Naive thymus-derived CD8-positive, alpha-beta T cell (primary cell): ENCODE measurements at regions not wholly inside any gene's neighbourhood (a gene's known extent, or its start where the extent isn't known, plus 50 kb on each side); places are given as distances from the start of the nearest gene placed in this dataset.

Experiments used
- ATAC-seq, 2 donors: fragments of 150-1000 bp; cut with Tn5 transposase in 1 of 2; sonication (Bioruptor Pico), chemical (Tn5 transposase) in 1 of 2; 1 replicate in 1 of 2; 2 replicates in 1 of 2; pipeline ENCODE4 v1.10.0; 2021; ENCODE audit warnings: mild to moderate bottlenecking in 2 of 2, moderate library complexity in 2 of 2
- POLR2A ChIA-PET: fragments of 350-600 bp; sonication (Branson Sonifier 250); formaldehyde crosslinking; loops from one replicate; lab custom pipeline; 2021; ENCODE audit warnings: antibody characterized with exemption; lab: Charles Lee
- DNase-seq, 10 donors: peaks; one replicate each; pipeline versions ENCODE4 v3.0.0 to v3.0.0-alpha.2; 2020 to 2022
- H3K27ac Mint-ChIP-seq, 10 donors: one replicate each; pipeline ENCODE4 v1.8.0; 2020 to 2022; ENCODE audit warnings: mild to moderate bottlenecking in 10 of 10, mixed read lengths in 10 of 10, moderate library complexity in 4 of 10, inconsistent platforms in 1 of 10
- H3K27me3 Mint-ChIP-seq, 5 donors: one replicate each; pipeline ENCODE4 v1.8.0; 2021 to 2022; ENCODE audit warnings: mixed read lengths in 5 of 5
- H3K36me3 Mint-ChIP-seq, 3 donors: one replicate each; pipeline ENCODE4 v1.8.0; 2020 to 2022; ENCODE audit warnings: mixed read lengths in 3 of 3, mild to moderate bottlenecking in 2 of 3, inconsistent platforms in 1 of 3
- H3K4me1 Mint-ChIP-seq, 4 donors: one replicate each; pipeline ENCODE4 v1.8.0; 2021 to 2022; ENCODE audit warnings: mixed read lengths in 4 of 4
- H3K4me3 Mint-ChIP-seq, 10 donors: one replicate each; pipeline ENCODE4 v1.8.0; 2020 to 2022; ENCODE audit warnings: mild to moderate bottlenecking in 10 of 10, mixed read lengths in 10 of 10, moderate library complexity in 6 of 10, inconsistent platforms in 1 of 10
- H3K9me3 Mint-ChIP-seq, 9 donors: one replicate each; pipeline ENCODE4 v1.8.0; 2020 to 2022; ENCODE audit warnings: mixed read lengths in 9 of 9, mild to moderate bottlenecking in 3 of 9, inconsistent platforms in 1 of 9, moderate library complexity in 1 of 9

- Mint-ChIP-seq H3K9me3 (peaks cover 0 to 11% (median 2%) of the 10 kb centered on the region in 9 donors), H3K27me3 (no peaks in the 10 kb centered on the region), H3K4me1 (no peaks in the 10 kb centered on the region), H3K36me3 (no peaks in the 10 kb centered on the region), H3K27ac (no peak overlapping the region), H3K4me3 (no peak overlapping the region)
- POLR2A ChIA-PET: no interaction called here
- DNase-seq (no peak), ATAC-seq (no peak)
These were observed 595.1 kb upstream of the ZP4 start for GRCh38 chr1:238485912-238486209.

- no peak for DNase-seq
- no peaks in the 10 kb centered on the region for H3K36me3 Mint-ChIP-seq
- no peak overlapping the region for H3K27ac Mint-ChIP-seq
- H3K27me3 Mint-ChIP-seq: no peaks in the 10 kb centered on the region
- ATAC-seq: no peak
- H3K4me3 Mint-ChIP-seq: no peak overlapping the region
- POLR2A ChIA-PET: no interaction called here
- H3K4me1 Mint-ChIP-seq: no peaks in the 10 kb centered on the region
- H3K9me3 Mint-ChIP-seq: peaks cover 0 to 11% (median 2%) of the 10 kb centered on the region in 9 donors
These were observed 594.6 kb upstream of the ZP4 start for GRCh38 chr1:238485057-238485911.

- Mint-ChIP-seq H3K9me3 (peaks cover 0 to 11% (median 2%) of the 10 kb centered on the region in 9 donors), H3K27ac (no peak overlapping the region), H3K4me1 (no peaks in the 10 kb centered on the region), H3K4me3 (no peak overlapping the region), H3K36me3 (no peaks in the 10 kb centered on the region), H3K27me3 (no peaks in the 10 kb centered on the region)
- POLR2A ChIA-PET: no interaction called here
- ATAC-seq (no peak), DNase-seq (no peak)
These were observed 593.4 kb upstream of the ZP4 start for GRCh38 chr1:238484121-238484520.

- H3K36me3 Mint-ChIP-seq: no peaks in the 10 kb centered on the region
- DNase-seq: no peak
- POLR2A ChIA-PET: no interaction called here
- H3K9me3 Mint-ChIP-seq: peaks cover 0 to 9% (median 0%) of the 10 kb centered on the region in 9 donors
- H3K4me3 Mint-ChIP-seq: no peak overlapping the region
- H3K4me1 Mint-ChIP-seq: no peaks in the 10 kb centered on the region
- H3K27ac Mint-ChIP-seq: no peak overlapping the region
- no peaks in the 10 kb centered on the region for H3K27me3 Mint-ChIP-seq
- ATAC-seq: no peak
These were observed 586.1 kb upstream of the ZP4 start for GRCh38 chr1:238476841-238477240.

GRCh38 chr1:238475712-238476111 is 585.0 kb upstream of the ZP4 start:
- Mint-ChIP-seq H3K9me3 (peaks cover 0 to 7% (median under 1%) of the 10 kb centered on the region in 9 donors), H3K27me3 (no peaks in the 10 kb centered on the region), H3K4me1 (no peaks in the 10 kb centered on the region), H3K4me3 (no peak overlapping the region), H3K36me3 (no peaks in the 10 kb centered on the region), H3K27ac (no peak overlapping the region)
- no peak for ATAC-seq
- POLR2A ChIA-PET: no interaction called here
- DNase-seq: no peak

GRCh38 chr1:238474263-238474662 is 583.5 kb upstream of the ZP4 start:
- Mint-ChIP-seq H3K27ac (no peak overlapping the region), H3K36me3 (no peaks in the 10 kb centered on the region), H3K4me1 (no peaks in the 10 kb centered on the region), H3K9me3 (peaks cover 0 to 7% (median 1%) of the 10 kb centered on the region in 9 donors), H3K4me3 (no peak overlapping the region), H3K27me3 (no peaks in the 10 kb centered on the region)
- ATAC-seq (no peak), DNase-seq (no peak)
- POLR2A ChIA-PET: no interaction called here

- H3K36me3 Mint-ChIP-seq: no peaks in the 10 kb centered on the region
- no peak overlapping the region for H3K27ac Mint-ChIP-seq
- H3K4me1 Mint-ChIP-seq: no peaks in the 10 kb centered on the region
- ATAC-seq (no peak), DNase-seq (no peak)
- H3K9me3 Mint-ChIP-seq: peaks cover 2 to 24% (median 7%) of the 10 kb centered on the region in 9 donors
- POLR2A ChIA-PET: no interaction called here
- no peak overlapping the region for H3K4me3 Mint-ChIP-seq
- no peaks in the 10 kb centered on the region for H3K27me3 Mint-ChIP-seq
These were observed 578.5 kb upstream of the ZP4 start for GRCh38 chr1:238469146-238469631.

GRCh38 chr1:238468068-238468467 is 577.3 kb upstream of the ZP4 start:
- POLR2A ChIA-PET: no interaction called here
- Mint-ChIP-seq H3K27me3 (no peaks in the 10 kb centered on the region), H3K4me3 (no peak overlapping the region), H3K27ac (no peak overlapping the region), H3K36me3 (no peaks in the 10 kb centered on the region), H3K4me1 (no peaks in the 10 kb centered on the region), H3K9me3 (peaks cover 5 to 30% (median 13%) of the 10 kb centered on the region in 9 donors)
- ATAC-seq: no peak
- no peak for DNase-seq

- POLR2A ChIA-PET: no interaction called here
- no peak for DNase-seq
- H3K9me3 Mint-ChIP-seq: peaks cover 7 to 30% (median 15%) of the 10 kb centered on the region in 9 donors
- no peak overlapping the region for H3K4me3 Mint-ChIP-seq
- ATAC-seq: no peak
- no peak overlapping the region for H3K27ac Mint-ChIP-seq
- no peaks in the 10 kb centered on the region for H3K27me3 Mint-ChIP-seq
- no peaks in the 10 kb centered on the region for H3K4me1 Mint-ChIP-seq
- no peaks in the 10 kb centered on the region for H3K36me3 Mint-ChIP-seq
These were observed 575.7 kb upstream of the ZP4 start for GRCh38 chr1:238466459-238466858.

GRCh38 chr1:238465449-238465848 is 574.7 kb upstream of the ZP4 start:
- POLR2A ChIA-PET: no interaction called here
- DNase-seq: no peak
- no peaks in the 10 kb centered on the region for H3K36me3 Mint-ChIP-seq

GRCh38 chr1:238458899-238459298 is 568.2 kb upstream of the ZP4 start:
- no peak for ATAC-seq
- no peak overlapping the region for H3K4me3 Mint-ChIP-seq
- H3K9me3 Mint-ChIP-seq: peaks cover 0 to 14% (median 8%) of the 10 kb centered on the region in 9 donors
- H3K27me3 Mint-ChIP-seq: no peaks in the 10 kb centered on the region
- no peaks in the 10 kb centered on the region for H3K4me1 Mint-ChIP-seq
- POLR2A ChIA-PET: no interaction called here
- DNase-seq: no peak
- H3K27ac Mint-ChIP-seq: no peak overlapping the region
- H3K36me3 Mint-ChIP-seq: no peaks in the 10 kb centered on the region

More at GRCh38 chr1:238465449-238465848, 574.7 kb upstream of the ZP4 start:
- Mint-ChIP-seq H3K4me3 (no peak overlapping the region), H3K27me3 (no peaks in the 10 kb centered on the region), H3K27ac (no peak overlapping the region), H3K9me3 (peaks cover 5 to 30% (median 15%) of the 10 kb centered on the region in 9 donors), H3K4me1 (no peaks in the 10 kb centered on the region)
- ATAC-seq: no peak

GRCh38 chr1:238457610-238458009 is 566.9 kb upstream of the ZP4 start:
- no peak overlapping the region for H3K27ac Mint-ChIP-seq
- POLR2A ChIA-PET: no interaction called here
- H3K4me1 Mint-ChIP-seq: no peaks in the 10 kb centered on the region
- peaks cover 0 to 10% (median 3%) of the 10 kb centered on the region in 9 donors for H3K9me3 Mint-ChIP-seq
- H3K27me3 Mint-ChIP-seq: no peaks in the 10 kb centered on the region
- no peak for DNase-seq
- no peak overlapping the region for H3K4me3 Mint-ChIP-seq
- no peak for ATAC-seq
- H3K36me3 Mint-ChIP-seq: no peaks in the 10 kb centered on the region

GRCh38 chr1:238451781-238452310 is 561.1 kb upstream of the ZP4 start:
- Mint-ChIP-seq H3K36me3 (no peaks in the 10 kb centered on the region), H3K9me3 (peaks cover 0 to 1% (median 0%) of the 10 kb centered on the region in 9 donors), H3K27ac (no peak overlapping the region), H3K4me1 (no peaks in the 10 kb centered on the region), H3K4me3 (no peak overlapping the region), H3K27me3 (no peaks in the 10 kb centered on the region)
- POLR2A ChIA-PET: no interaction called here
- no peak for ATAC-seq
- no peak for DNase-seq
